CD4-positive, alpha-beta memory T cell (primary cell): ENCODE measurements at regions not wholly inside any gene's neighbourhood (a gene's known extent, or its start where the extent isn't known, plus 50 kb on each side); places are given as distances from the start of the nearest gene placed in this dataset.

ENCODE experiments used
- CTCF ChIA-PET: fragments of 350-600 bp; sonication (Branson Sonifier 250); formaldehyde crosslinking; loops from one replicate; lab custom pipeline; 2021; ENCODE audit warnings: inconsistent platforms; ENCODE audit not compliant: partially characterized antibody; lab: Charles Lee
- POLR2A ChIA-PET: fragments of 350-600 bp; sonication (Branson Sonifier 250); formaldehyde crosslinking; loops from one replicate; lab custom pipeline; 2021; ENCODE audit not compliant: partially characterized antibody; lab: Charles Lee
- DNase-seq, 5 donors: peaks; one replicate each; pipeline versions ENCODE4 v3.0.0 to v3.0.0-alpha.2; 2020 to 2022; ENCODE audit warnings: mixed read lengths in 1 of 5
- H3K27ac ChIP-seq: one replicate; pipeline ENCODE4 v1.7.0; 2013; ENCODE audit warnings: low read depth, low read length
- H3K27me3 ChIP-seq: 2 replicates; pipeline ENCODE4 v1.7.0; 2013; ENCODE audit warnings: mild to moderate bottlenecking, low read length, moderate library complexity; ENCODE audit not compliant: insufficient read depth
- H3K36me3 ChIP-seq: 2 replicates; pipeline ENCODE4 v1.7.0; 2013; ENCODE audit warnings: mild to moderate bottlenecking, low read length, moderate library complexity; ENCODE audit not compliant: insufficient read depth
- H3K4me1 ChIP-seq: 2 replicates; pipeline ENCODE4 v1.7.0; 2013; ENCODE audit warnings: mild to moderate bottlenecking, low read length, moderate library complexity; ENCODE audit not compliant: insufficient read depth
- H3K4me3 ChIP-seq, 2 donors: one replicate each; pipeline ENCODE4 v1.7.0; 2013; ENCODE audit warnings: low read length in 2 of 2, mild to moderate bottlenecking in 1 of 2
- H3K9me3 ChIP-seq, 2 donors: one replicate each; pipeline ENCODE4 v1.7.0; 2013; ENCODE audit warnings: low read length in 2 of 2, control low read depth in 1 of 2; ENCODE audit not compliant: control insufficient read depth in 1 of 2
- H3K27ac Mint-ChIP-seq, 7 donors: one replicate each; pipeline ENCODE4 v1.8.0; 2020 to 2021; ENCODE audit warnings: mixed read lengths in 7 of 7, mild to moderate bottlenecking in 6 of 7, inconsistent platforms in 3 of 7, moderate library complexity in 3 of 7
- H3K27me3 Mint-ChIP-seq, 2 donors: one replicate each; pipeline ENCODE4 v1.8.0; 2020 to 2021; ENCODE audit warnings: mixed read lengths in 2 of 2
- H3K36me3 Mint-ChIP-seq, 2 donors: one replicate each; pipeline ENCODE4 v1.8.0; 2020 to 2021; ENCODE audit warnings: mixed read lengths in 2 of 2, inconsistent platforms in 1 of 2, mild to moderate bottlenecking in 1 of 2
- H3K4me1 Mint-ChIP-seq, 4 donors: one replicate each; pipeline ENCODE4 v1.8.0; 2020 to 2021; ENCODE audit warnings: mixed read lengths in 4 of 4, mild to moderate bottlenecking in 1 of 4
- H3K4me3 Mint-ChIP-seq, 8 donors: one replicate each; pipeline ENCODE4 v1.8.0; 2020 to 2021; ENCODE audit warnings: mixed read lengths in 8 of 8, mild to moderate bottlenecking in 7 of 8, moderate library complexity in 6 of 8, inconsistent platforms in 3 of 8
- H3K9me3 Mint-ChIP-seq, 8 donors: one replicate each; pipeline ENCODE4 v1.8.0; 2020 to 2021; ENCODE audit warnings: mixed read lengths in 8 of 8, mild to moderate bottlenecking in 5 of 8, inconsistent platforms in 3 of 8, moderate library complexity in 1 of 8
- intact Hi-C: fragments of 100-400 bp; cut with micrococcal nuclease; formaldehyde crosslinking; loops from one replicate; pipeline ENCODE4 v1.15.1; 2023

DNA sequence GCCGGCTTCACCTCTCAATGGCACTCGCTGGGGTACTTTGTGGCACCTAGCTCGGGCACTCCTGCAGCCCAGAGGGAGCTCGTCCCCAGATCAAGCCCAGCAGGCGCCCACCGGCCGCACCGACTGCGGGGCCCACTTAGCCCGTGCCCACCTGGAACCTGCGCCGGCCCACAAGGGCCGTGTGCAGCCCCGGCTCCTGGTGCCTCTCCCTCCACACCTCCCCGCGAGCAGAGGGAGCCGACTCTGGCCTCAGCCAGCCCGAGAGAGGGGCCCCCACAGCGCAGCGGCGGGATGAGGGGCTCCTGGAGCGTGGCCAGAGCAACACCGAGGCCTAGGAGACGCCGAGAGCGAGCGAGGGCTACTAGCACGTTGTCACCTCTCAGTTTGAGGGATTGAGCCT is 82.1 kb upstream of the SHISA3 start:
- Mint-ChIP-seq H3K9me3 (peaks cover 0 to 6% (median 0%) of the 10 kb centered on the region in 8 donors), H3K4me3 (no peak overlapping the region), H3K36me3 (no peaks in the 10 kb centered on the region), H3K4me1 (no peaks in the 10 kb centered on the region), H3K27ac (no peak overlapping the region), H3K27me3 (peaks cover 8 to 15% of the 10 kb centered on the region in 2 donors)
- intact Hi-C loops = no loop called here
- CTCF ChIA-PET = no interaction called here
- DNase-seq = no peak
- H3K27ac ChIP-seq = no peak overlapping the region
- H3K4me3 ChIP-seq = no peak overlapping the region
- no peaks in the 10 kb centered on the region for H3K36me3 ChIP-seq
- no peaks in the 10 kb centered on the region for H3K4me1 ChIP-seq
- POLR2A ChIA-PET = no interaction called here
- H3K9me3 ChIP-seq = no peaks in the 10 kb centered on the region
- H3K27me3 ChIP-seq = no peaks in the 10 kb centered on the region

DNA sequence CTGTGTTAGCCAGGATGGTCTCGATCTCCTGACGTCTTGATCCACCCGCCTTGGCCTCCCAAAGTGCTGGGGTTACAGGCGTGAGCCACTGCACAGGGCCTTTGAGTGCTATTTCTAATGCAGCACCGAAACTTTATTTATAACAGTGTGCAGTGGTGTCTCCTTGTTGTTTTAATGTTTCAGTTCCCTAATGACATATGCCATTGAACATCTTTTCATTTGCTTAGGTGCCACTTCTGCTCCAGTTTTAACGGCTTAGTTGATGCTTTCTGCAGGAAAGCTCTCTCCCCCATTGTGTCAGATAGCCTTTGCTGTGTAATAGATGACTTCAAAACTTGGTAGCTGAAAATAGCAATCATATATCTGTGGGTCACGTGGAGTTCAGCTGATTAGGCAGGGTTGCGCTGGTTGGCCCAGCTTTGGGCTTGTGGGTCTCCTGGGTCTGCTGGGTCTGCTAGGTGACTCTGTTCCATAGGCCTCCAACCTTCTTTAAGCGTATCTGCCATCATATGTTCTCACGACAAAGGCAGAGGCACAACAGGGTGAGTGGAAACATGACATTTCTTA is 76.4 kb upstream of the SHISA3 start:
- Histone ChIP-seq H3K4me3 (no peak overlapping the region), H3K4me1 (no peaks in the 10 kb centered on the region), H3K9me3 (no peaks in the 10 kb centered on the region), H3K27ac (no peak overlapping the region), H3K36me3 (no peaks in the 10 kb centered on the region), H3K27me3 (no peaks in the 10 kb centered on the region)
- H3K27ac Mint-ChIP-seq = no peak overlapping the region
- peaks cover 3 to 9% of the 10 kb centered on the region in 2 donors for H3K27me3 Mint-ChIP-seq
- peaks cover 0 to 4% (median 2%) of the 10 kb centered on the region in 8 donors for H3K9me3 Mint-ChIP-seq
- H3K36me3 Mint-ChIP-seq = no peaks in the 10 kb centered on the region
- H3K4me1 Mint-ChIP-seq = no peaks in the 10 kb centered on the region
- no peak overlapping the region for H3K4me3 Mint-ChIP-seq
- DNase-seq = no peak
- CTCF ChIA-PET = no interaction called here
- intact Hi-C loops = no loop called here
- POLR2A ChIA-PET = no interaction called here

- POLR2A ChIA-PET = no interaction called here
- intact Hi-C loops = no loop called here
Observed at GRCh38 chr4:42326040-42326439, 71.2 kb upstream of the SHISA3 start.

GRCh38 chr4:42326524-42326923 is 70.8 kb upstream of the SHISA3 start:
- POLR2A ChIA-PET = no interaction called here

More at GRCh38 chr4:42326040-42326439, 71.2 kb upstream of the SHISA3 start:
- Histone ChIP-seq H3K36me3 (no peaks in the 10 kb centered on the region), H3K4me3 (no peak overlapping the region), H3K27ac (no peak overlapping the region), H3K4me1 (no peaks in the 10 kb centered on the region), H3K27me3 (no peaks in the 10 kb centered on the region), H3K9me3 (no peaks in the 10 kb centered on the region)
- Mint-ChIP-seq H3K4me3 (no peak overlapping the region), H3K9me3 (peaks cover 0 to 4% (median 0%) of the 10 kb centered on the region in 8 donors), H3K27ac (no peak overlapping the region), H3K4me1 (no peaks in the 10 kb centered on the region), H3K36me3 (no peaks in the 10 kb centered on the region), H3K27me3 (peaks cover 0 to 3% of the 10 kb centered on the region in 2 donors)
- CTCF ChIA-PET = no interaction called here
- no peak for DNase-seq

GRCh38 chr4:42327323-42327722 is 70.0 kb upstream of the SHISA3 start:
- H3K36me3 Mint-ChIP-seq = no peaks in the 10 kb centered on the region
- H3K27ac ChIP-seq = no peak overlapping the region
- H3K27me3 ChIP-seq = no peaks in the 10 kb centered on the region
- no peak overlapping the region for H3K27ac Mint-ChIP-seq
- H3K4me3 Mint-ChIP-seq = no peak overlapping the region
- no peaks in the 10 kb centered on the region for H3K4me1 Mint-ChIP-seq
- H3K27me3 Mint-ChIP-seq = peaks cover 1 to 3% of the 10 kb centered on the region in 2 donors
- no peak for DNase-seq
- H3K9me3 Mint-ChIP-seq = peaks cover 0 to 4% (median 0%) of the 10 kb centered on the region in 8 donors
- ChIA-PET POLR2A (no interaction called here), CTCF (no interaction called here)
- no peaks in the 10 kb centered on the region for H3K36me3 ChIP-seq
- intact Hi-C loops = no loop called here
- no peaks in the 10 kb centered on the region for H3K4me1 ChIP-seq
- no peaks in the 10 kb centered on the region for H3K9me3 ChIP-seq
- no peak overlapping the region for H3K4me3 ChIP-seq

More at GRCh38 chr4:42326524-42326923, 70.8 kb upstream of the SHISA3 start:
- H3K36me3 Mint-ChIP-seq = no peaks in the 10 kb centered on the region
- H3K27me3 Mint-ChIP-seq = peaks cover 1 to 3% of the 10 kb centered on the region in 2 donors
- no peak overlapping the region for H3K27ac Mint-ChIP-seq
- no peak for DNase-seq
- no peak overlapping the region for H3K4me3 ChIP-seq
- H3K9me3 ChIP-seq = no peaks in the 10 kb centered on the region
- intact Hi-C loops = no loop called here
- no peaks in the 10 kb centered on the region for H3K4me1 ChIP-seq
- H3K36me3 ChIP-seq = no peaks in the 10 kb centered on the region
- no peaks in the 10 kb centered on the region for H3K27me3 ChIP-seq
- CTCF ChIA-PET = no interaction called here
- H3K27ac ChIP-seq = no peak overlapping the region
- no peak overlapping the region for H3K4me3 Mint-ChIP-seq
- H3K9me3 Mint-ChIP-seq = peaks cover 0 to 4% (median 0%) of the 10 kb centered on the region in 8 donors
- H3K4me1 Mint-ChIP-seq = no peaks in the 10 kb centered on the region

GRCh38 chr4:42328978-42329377 is 68.3 kb upstream of the SHISA3 start:
- H3K36me3 ChIP-seq = no peaks in the 10 kb centered on the region
- Mint-ChIP-seq H3K4me3 (no peak overlapping the region), H3K36me3 (no peaks in the 10 kb centered on the region), H3K27me3 (peaks cover 1 to 3% of the 10 kb centered on the region in 2 donors), H3K27ac (no peak overlapping the region), H3K9me3 (peaks cover 0 to 5% (median 0%) of the 10 kb centered on the region in 8 donors), H3K4me1 (no peaks in the 10 kb centered on the region)
- POLR2A ChIA-PET = no interaction called here
- H3K9me3 ChIP-seq = no peaks in the 10 kb centered on the region
- no peak overlapping the region for H3K27ac ChIP-seq
- CTCF ChIA-PET = no interaction called here
- no peak for DNase-seq
- H3K4me3 ChIP-seq = no peak overlapping the region
- intact Hi-C loops = no loop called here
- H3K27me3 ChIP-seq = no peaks in the 10 kb centered on the region
- no peaks in the 10 kb centered on the region for H3K4me1 ChIP-seq

GRCh38 chr4:42329421-42329820 is 67.9 kb upstream of the SHISA3 start:
- ChIA-PET CTCF (no interaction called here), POLR2A (no interaction called here)
- Histone ChIP-seq H3K36me3 (no peaks in the 10 kb centered on the region), H3K9me3 (no peaks in the 10 kb centered on the region), H3K4me1 (no peaks in the 10 kb centered on the region), H3K27ac (no peak overlapping the region), H3K4me3 (no peak overlapping the region), H3K27me3 (no peaks in the 10 kb centered on the region)
- intact Hi-C loops = no loop called here
- H3K9me3 Mint-ChIP-seq = peaks cover 0 to 5% (median 0%) of the 10 kb centered on the region in 8 donors
- no peak for DNase-seq
- no peaks in the 10 kb centered on the region for H3K36me3 Mint-ChIP-seq
- H3K27ac Mint-ChIP-seq = no peak overlapping the region
- H3K4me3 Mint-ChIP-seq = no peak overlapping the region
- H3K4me1 Mint-ChIP-seq = no peaks in the 10 kb centered on the region
- H3K27me3 Mint-ChIP-seq = peaks cover 1 to 3% of the 10 kb centered on the region in 2 donors
